ENCODE measurements at regions not wholly inside any gene's neighbourhood (a gene's known extent, or its start where the extent isn't known, plus 50 kb on each side); places are given as distances from the start of the nearest gene placed in this dataset.

DNA sequence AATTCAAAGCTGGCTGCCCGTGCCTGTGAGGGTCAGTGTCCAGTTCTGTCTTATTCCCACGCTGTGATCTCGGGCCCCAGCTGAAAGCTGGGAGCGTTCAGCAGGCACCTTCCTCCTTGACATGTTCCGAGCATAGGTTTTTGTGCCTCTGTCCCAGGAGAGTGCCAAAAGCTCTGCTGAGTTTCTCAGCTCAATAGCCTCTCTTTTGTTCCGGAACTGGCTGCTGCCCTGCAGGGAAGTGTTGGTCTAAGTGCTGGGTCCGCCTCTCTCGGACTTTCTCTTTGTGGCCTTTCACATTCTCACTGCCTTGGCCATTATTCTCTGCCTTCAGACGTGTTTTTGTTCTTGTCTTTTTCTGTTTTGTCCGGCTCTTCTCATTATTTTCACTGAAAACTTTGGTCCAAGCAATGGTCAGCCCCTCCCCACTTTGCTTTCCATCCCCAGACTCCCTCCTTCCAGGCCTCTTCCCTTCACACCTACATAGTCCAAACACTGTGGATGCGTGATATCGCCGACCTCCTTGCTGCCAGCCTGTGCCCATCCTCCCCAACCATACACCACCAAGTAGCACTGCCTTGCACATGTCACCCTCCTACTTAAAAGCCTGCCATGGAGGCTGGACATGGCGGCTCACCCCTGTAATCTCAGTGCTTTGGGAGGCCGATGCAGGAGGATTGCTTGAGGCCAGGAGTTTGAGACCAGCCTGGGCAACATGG is 233.8 kb downstream of the RHOU start:
- H3K4me3 ChIP-seq (replicated peaks; ENCODE audit: low read depth, low read length), result no peak overlapping the region
- no peak for DNase-seq (ENCODE audit: low read depth)
- TF ChIP-seq, protein P1, sequence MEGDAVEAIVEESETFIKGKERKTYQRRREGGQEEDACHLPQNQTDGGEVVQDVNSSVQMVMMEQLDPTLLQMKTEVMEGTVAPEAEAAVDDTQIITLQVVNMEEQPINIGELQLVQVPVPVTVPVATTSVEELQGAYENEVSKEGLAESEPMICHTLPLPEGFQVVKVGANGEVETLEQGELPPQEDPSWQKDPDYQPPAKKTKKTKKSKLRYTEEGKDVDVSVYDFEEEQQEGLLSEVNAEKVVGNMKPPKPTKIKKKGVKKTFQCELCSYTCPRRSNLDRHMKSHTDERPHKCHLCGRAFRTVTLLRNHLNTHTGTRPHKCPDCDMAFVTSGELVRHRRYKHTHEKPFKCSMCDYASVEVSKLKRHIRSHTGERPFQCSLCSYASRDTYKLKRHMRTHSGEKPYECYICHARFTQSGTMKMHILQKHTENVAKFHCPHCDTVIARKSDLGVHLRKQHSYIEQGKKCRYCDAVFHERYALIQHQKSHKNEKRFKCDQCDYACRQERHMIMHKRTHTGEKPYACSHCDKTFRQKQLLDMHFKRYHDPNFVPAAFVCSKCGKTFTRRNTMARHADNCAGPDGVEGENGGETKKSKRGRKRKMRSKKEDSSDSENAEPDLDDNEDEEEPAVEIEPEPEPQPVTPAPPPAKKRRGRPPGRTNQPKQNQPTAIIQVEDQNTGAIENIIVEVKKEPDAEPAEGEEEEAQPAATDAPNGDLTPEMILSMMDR (IDR thresholded peaks at IDR 0.05; ENCODE audit: low read length, missing control alignments), result no peak

DNA sequence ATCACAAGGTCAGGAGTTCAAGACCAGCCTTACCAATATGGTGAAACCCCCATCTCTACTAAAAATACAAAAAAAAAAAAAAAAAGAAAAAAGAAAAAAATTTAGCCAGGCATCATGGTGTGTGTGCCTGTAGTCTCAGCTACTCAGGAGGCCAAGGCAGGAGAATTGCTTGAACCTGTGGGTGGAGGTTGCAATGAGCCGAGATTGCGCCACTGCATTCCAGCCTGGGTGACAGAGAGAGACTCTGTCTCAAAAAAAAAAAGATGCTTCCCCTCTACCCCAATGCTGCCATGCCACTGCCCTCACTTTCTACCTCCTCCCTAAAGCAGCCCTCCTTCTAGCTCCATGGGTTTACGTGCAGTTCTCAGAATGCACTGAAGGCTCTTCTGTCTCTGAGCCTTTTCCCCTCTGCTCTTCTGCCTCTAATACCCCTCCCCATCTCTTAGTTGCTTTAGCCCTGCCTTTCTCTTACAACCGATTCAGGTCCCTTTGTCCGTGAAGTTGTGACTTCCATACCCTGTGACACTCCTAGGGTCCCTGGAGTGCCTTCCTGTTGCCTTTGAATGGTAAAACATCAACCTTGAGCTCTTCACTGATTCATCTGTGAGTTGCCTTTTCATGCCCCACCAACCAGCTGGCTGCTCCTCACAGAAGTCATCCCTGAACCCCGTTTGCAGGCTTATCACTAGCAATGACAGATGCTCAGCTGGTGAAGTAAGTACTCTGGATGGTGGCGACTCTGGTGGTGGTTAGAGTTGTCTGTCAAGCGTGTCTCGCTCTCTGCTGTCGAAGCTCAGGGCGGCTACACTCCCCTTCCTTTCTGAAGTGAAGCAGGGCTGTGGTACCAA is 234.9 kb downstream of the RHOU start:
- no peak overlapping the region for H3K4me3 ChIP-seq (replicated peaks; ENCODE audit: low read depth, low read length)
- TF ChIP-seq, protein P1 (IDR thresholded peaks at IDR 0.05; ENCODE audit: low read length, missing control alignments), result no peak
- no peak for DNase-seq (ENCODE audit: low read depth)

DNA sequence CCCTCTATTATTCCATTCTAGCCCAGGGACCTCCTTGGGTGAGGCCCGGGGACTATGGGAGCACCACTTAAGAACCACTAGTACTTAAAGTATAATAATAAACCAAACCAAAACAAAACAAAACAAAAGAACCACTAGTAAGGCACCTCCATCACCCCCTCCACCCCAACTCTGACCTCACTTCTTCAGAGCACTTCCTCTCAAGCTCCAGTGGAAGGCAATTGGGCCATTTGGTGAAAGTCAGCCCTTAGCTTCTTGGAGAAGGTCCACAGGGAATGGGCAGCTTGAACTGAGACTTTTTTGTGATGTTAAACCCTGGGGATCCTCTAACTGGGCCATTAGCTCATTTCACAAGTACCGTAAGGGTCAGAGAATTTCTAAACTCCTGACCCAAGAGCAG is 237.3 kb downstream of the RHOU start:
- TF ChIP-seq, protein P1 (IDR thresholded peaks at IDR 0.05; ENCODE audit: low read length, missing control alignments), result no peak
- no peak for DNase-seq (ENCODE audit: low read depth)

DNA sequence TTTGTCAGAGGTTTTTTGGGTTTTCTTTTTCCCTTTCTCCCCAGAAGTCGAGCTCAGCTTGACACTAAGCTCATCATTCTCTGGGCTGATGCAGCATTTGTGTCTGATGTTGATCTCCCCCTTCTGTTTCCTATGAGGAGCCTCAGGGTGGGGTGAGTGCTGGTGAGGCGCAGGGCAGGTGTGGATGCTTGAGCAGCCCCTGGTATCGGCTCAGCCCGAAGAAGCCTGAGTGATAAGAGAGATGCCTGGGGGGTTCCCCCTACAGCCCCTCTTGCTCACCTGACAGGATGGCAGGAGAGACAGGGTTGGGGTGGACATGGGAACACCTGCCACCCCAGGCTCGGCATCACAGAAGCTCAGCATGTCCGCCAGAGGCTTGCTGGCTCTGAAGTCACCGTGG is 239.0 kb downstream of the RHOU start:
- TF ChIP-seq, protein P1 (IDR thresholded peaks at IDR 0.05; ENCODE audit: low read length, missing control alignments), result no peak
- H3K4me3 ChIP-seq (replicated peaks; ENCODE audit: low read depth, low read length), result no peak overlapping the region
- no peak for DNase-seq (ENCODE audit: low read depth)

More for the DNA sequence above, 237.3 kb downstream of the RHOU start:
- no peak overlapping the region for H3K4me3 ChIP-seq (replicated peaks; ENCODE audit: low read depth, low read length)

- TF ChIP-seq, protein P1 (IDR thresholded peaks at IDR 0.05; ENCODE audit: low read length, missing control alignments), result no peak
- no peak for DNase-seq (ENCODE audit: low read depth)
- H3K4me3 ChIP-seq (replicated peaks; ENCODE audit: low read depth, low read length), result no peak overlapping the region
Observed at GRCh38 chr1:228975238-228975907, 240.1 kb downstream of the RHOU start.

- no peak overlapping the region for H3K4me3 ChIP-seq (replicated peaks; ENCODE audit: low read depth, low read length)
- no peak for DNase-seq (ENCODE audit: low read depth)
- TF ChIP-seq, protein P1 (IDR thresholded peaks at IDR 0.05; ENCODE audit: low read length, missing control alignments), result no peak
Observed at GRCh38 chr1:228976316-228976715, 241.0 kb downstream of the RHOU start.
